SK-N-SH (cell line): ENCODE measurements at regions not wholly inside any gene's neighbourhood (a gene's known extent, or its start where the extent isn't known, plus 50 kb on each side); places are given as distances from the start of the nearest gene placed in this dataset.

ENCODE experiments used
- CTCF ChIA-PET: fragments of 300-600, 350-600 bp; formaldehyde crosslinking; extraction: SDS; loops from one replicate; lab custom pipeline; 2021; lab: Yijun Ruan, JAX
- POLR2A ChIA-PET: fragments of 350-600 bp; sonication (Branson Sonifier 250); formaldehyde crosslinking; extraction: SDS; loops from one replicate; lab custom pipeline; 2020; ENCODE audit warnings: antibody characterized with exemption, inconsistent platforms; lab: Yijun Ruan, JAX
- DNase-seq: peaks from one replicate; pipeline ENCODE4 v3.0.0; 2012
- H2AFZ ChIP-seq: fragments of 200-600 bp; sonication (generic); 2 replicates; pipeline ENCODE4 v1.8.1; 2016; ENCODE audit warnings: antibody characterized with exemption, mild to moderate bottlenecking, low read depth
- H3F3A ChIP-seq: fragments of 200-600 bp; sonication (generic); replicated peaks from 2 replicates; pipeline ENCODE3; 2016; ENCODE audit warnings: antibody characterized with exemption, mild to moderate bottlenecking; ENCODE audit not compliant: insufficient read depth
- H3K27ac ChIP-seq, 2 experiments: fragments of 200-500 bp in 1 of 2; fragments of 200-600 bp in 1 of 2; sonication (Bioruptor generic) in 1 of 2; sonication (generic), shearing (Covaris generic) in 1 of 2; 2 replicates each; pipeline versions ENCODE4 v1.5.1 to v1.6.1; 2014 to 2016; ENCODE audit warnings: low read depth in 2 of 2, inconsistent platforms in 1 of 2, low read length in 1 of 2, mild to moderate bottlenecking in 1 of 2, mixed read lengths in 1 of 2
- H3K27me3 ChIP-seq: fragments of 200-600 bp; sonication (generic), shearing (Covaris generic); 2 replicates; pipeline ENCODE4 v1.6.1; 2016; ENCODE audit warnings: mixed run types; ENCODE audit not compliant: insufficient read depth
- H3K36me3 ChIP-seq, 2 experiments: fragments of 200-500 bp in 1 of 2; fragments of 200-600 bp in 1 of 2; sonication (Bioruptor generic) in 1 of 2; sonication (generic) in 1 of 2; replicated peaks in 1 of 2; 2 replicates each; pipeline versions ENCODE3 to v1.5.1; 2014 to 2016; ENCODE audit warnings: low read length in 1 of 2, mild to moderate bottlenecking in 1 of 2; ENCODE audit not compliant: insufficient read depth in 2 of 2, control insufficient read depth in 1 of 2
- H3K4me1 ChIP-seq, 2 experiments: fragments of 200-500 bp in 1 of 2; fragments of 200-600 bp in 1 of 2; sonication (Bioruptor generic) in 1 of 2; sonication (generic), shearing (Covaris generic) in 1 of 2; 2 replicates each; pipeline versions ENCODE4 v1.5.1 to v1.6.1; 2014 to 2016; ENCODE audit warnings: low read depth in 1 of 2, low read length in 1 of 2, mixed run types in 1 of 2; ENCODE audit not compliant: insufficient read depth in 2 of 2, control insufficient read depth in 1 of 2
- H3K4me2 ChIP-seq: fragments of 200-600 bp; sonication (generic), shearing (Covaris generic); 2 replicates; pipeline ENCODE4 v1.6.1; 2017; ENCODE audit warnings: mixed run types
- H3K4me3 ChIP-seq, 2 experiments: fragments of 200-500 bp in 1 of 2; fragments of 200-600 bp in 1 of 2; sonication (Bioruptor generic) in 1 of 2; sonication (generic), shearing (Covaris generic) in 1 of 2; 2 replicates each; pipeline versions ENCODE4 v1.5.1 to v1.8.1; 2014 to 2016; ENCODE audit warnings: low read depth in 2 of 2, inconsistent platforms in 1 of 2, low read length in 1 of 2, mild to moderate bottlenecking in 1 of 2, mixed read lengths in 1 of 2, moderate library complexity in 1 of 2
- H3K79me2 ChIP-seq: fragments of 200-600 bp; sonication (generic); 2 replicates; pipeline ENCODE4 v1.8.1; 2017; ENCODE audit warnings: mild to moderate bottlenecking; ENCODE audit not compliant: insufficient read depth
- H3K9ac ChIP-seq: fragments of 200-600 bp; sonication (generic); 2 replicates; pipeline ENCODE4 v1.6.1; 2017; ENCODE audit warnings: mixed run types
- H3K9me2 ChIP-seq: fragments of 200-600 bp; sonication (generic); 2 replicates; pipeline ENCODE4 v1.6.1; 2017; ENCODE audit warnings: mixed run types
- H3K9me3 ChIP-seq: fragments of 200-600 bp; sonication (generic); 2 replicates; pipeline ENCODE4 v1.6.1; 2017; ENCODE audit warnings: mixed run types, mild to moderate bottlenecking, moderate library complexity
- H4K20me1 ChIP-seq: fragments of 200-600 bp; sonication (generic); 2 replicates; pipeline ENCODE4 v1.6.1; 2017; ENCODE audit warnings: mild to moderate bottlenecking, mixed run types; ENCODE audit not compliant: insufficient read depth
- CHD2 ChIP-seq: fragments of 150-350 bp; IDR thresholded peaks from 2 replicates; pipeline ENCODE4 v1.6.1; 2018; ENCODE audit warnings: low read length; ENCODE audit not compliant: partially characterized antibody
- CTCF ChIP-seq: fragments of 200-600 bp; sonication (generic); IDR thresholded peaks from 2 replicates; pipeline ENCODE4 v1.6.1; 2017; ENCODE audit warnings: antibody characterized with exemption, mild to moderate bottlenecking, moderate library complexity
- ELF1 ChIP-seq: IDR thresholded peaks from 2 replicates; pipeline ENCODE4 v1.4.0; 2012
- EP300 ChIP-seq, 2 experiments: IDR thresholded peaks; 2 replicates each; pipeline versions ENCODE4 v1.4.0 to v1.6.1; 2012; ENCODE audit warnings: borderline replicate concordance in 1 of 2, low read depth in 1 of 2, low read length in 1 of 2
- FOSL2 ChIP-seq: IDR thresholded peaks from 2 replicates; pipeline ENCODE4 v1.4.0; 2012; ENCODE audit warnings: low read depth, mild to moderate bottlenecking, moderate library complexity, borderline replicate concordance
- JUND ChIP-seq: IDR thresholded peaks from 2 replicates; pipeline ENCODE4 v1.4.0; 2012
- NFIC ChIP-seq: IDR thresholded peaks from 2 replicates; pipeline ENCODE4 v1.4.0; 2012; ENCODE audit warnings: borderline replicate concordance
- NRF1 ChIP-seq: IDR thresholded peaks from 2 replicates; pipeline ENCODE4 v1.6.1; 2012; ENCODE audit warnings: low read depth, mild to moderate bottlenecking, low read length
- PBX3 ChIP-seq: IDR thresholded peaks from 2 replicates; pipeline ENCODE4; 2012
- RAD21 ChIP-seq: IDR thresholded peaks from 2 replicates; pipeline ENCODE4 v1.6.1; 2012; ENCODE audit warnings: mild to moderate bottlenecking, low read length
- SMC3 ChIP-seq: IDR thresholded peaks from 2 replicates; pipeline ENCODE4 v1.6.1; 2012; ENCODE audit warnings: low read depth, low read length, improper control_type of control experiment
- TCF12 ChIP-seq: IDR thresholded peaks from 2 replicates; pipeline ENCODE4 v1.4.0; 2012
- WGBS: methylation state at CpG from one replicate; pipeline ENCODE4 v1.1.6; 2017; ENCODE audit warnings: low lambda C conversion rate; 5-methylcytosine and 5-hydroxymethylcytosine counted together
- TF ChIP-seq, protein P1 (sequence below): IDR thresholded peaks from 2 replicates; pipeline ENCODE4 v1.6.1; 2012; ENCODE audit warnings: mild to moderate bottlenecking, low read depth, low read length, moderate library complexity
- TF ChIP-seq, protein P2 (sequence below): IDR thresholded peaks from 2 replicates; pipeline ENCODE4 v1.4.0; 2012; ENCODE audit warnings: low read depth
- TF ChIP-seq, protein P3 (sequence below): fragments of 150-350 bp; IDR thresholded peaks from 2 replicates; pipeline ENCODE4 v1.6.1; 2017; ENCODE audit warnings: antibody characterized with exemption, low read length, low read depth, borderline replicate concordance

DNA sequence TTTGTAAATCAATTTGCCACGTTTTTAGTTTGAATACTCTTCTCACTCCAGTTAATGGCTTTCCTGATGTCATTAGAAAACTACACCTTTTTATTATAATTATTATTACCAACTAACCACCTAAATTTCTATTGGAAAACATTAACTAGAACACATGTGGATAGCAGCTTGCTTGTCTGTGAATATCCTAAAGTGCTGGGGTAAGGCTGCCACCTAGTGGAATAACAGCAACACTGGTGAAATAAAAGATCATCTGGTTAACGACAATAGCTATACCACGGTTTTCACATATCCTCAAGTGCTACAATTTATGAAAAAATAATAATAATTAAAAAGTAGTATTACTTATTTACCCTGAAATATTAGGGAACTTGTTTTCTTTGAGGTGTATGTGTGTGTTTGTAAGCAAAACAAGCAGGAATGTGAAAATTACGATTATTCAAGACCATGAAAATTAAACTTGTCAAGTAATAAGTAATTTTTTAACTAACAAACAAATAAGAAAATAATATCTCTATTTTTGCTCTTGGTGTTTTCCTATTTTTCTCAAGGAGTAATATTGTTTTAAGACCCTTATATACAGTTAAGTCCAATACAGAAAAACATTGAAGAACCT lies 130.1 kb upstream of the TECRL start:
- Histone ChIP-seq H4K20me1 (no peaks in the 10 kb centered on the region), H3K79me2 (no peaks in the 10 kb centered on the region), H3K27me3 (no peaks in the 10 kb centered on the region), H3K9ac (no peak overlapping the region), H3K4me3 (no peak overlapping the region), H3K9me2 (no peaks in the 10 kb centered on the region), H3K9me3 (no peaks in the 10 kb centered on the region), H2AFZ (no peak overlapping the region), H3K4me1 (no peaks in the 10 kb centered on the region), H3K27ac (no peak overlapping the region), H3K36me3 (no peaks in the 10 kb centered on the region), H3K4me2 (no peak overlapping the region), H3F3A (no peaks in the 10 kb centered on the region)
- ChIA-PET CTCF (interaction anchor here (0.6 to 3.3 kb wide), 44 partner anchors 8 to 1247 kb away, joined by 3 to 35 read pairs (median 4); no protein-coding TSS in a partner anchor), POLR2A (no interaction called here)
- under 1% methylated on average over 4 of the region's 4 CpGs for WGBS
- TF ChIP-seq, protein P1, sequence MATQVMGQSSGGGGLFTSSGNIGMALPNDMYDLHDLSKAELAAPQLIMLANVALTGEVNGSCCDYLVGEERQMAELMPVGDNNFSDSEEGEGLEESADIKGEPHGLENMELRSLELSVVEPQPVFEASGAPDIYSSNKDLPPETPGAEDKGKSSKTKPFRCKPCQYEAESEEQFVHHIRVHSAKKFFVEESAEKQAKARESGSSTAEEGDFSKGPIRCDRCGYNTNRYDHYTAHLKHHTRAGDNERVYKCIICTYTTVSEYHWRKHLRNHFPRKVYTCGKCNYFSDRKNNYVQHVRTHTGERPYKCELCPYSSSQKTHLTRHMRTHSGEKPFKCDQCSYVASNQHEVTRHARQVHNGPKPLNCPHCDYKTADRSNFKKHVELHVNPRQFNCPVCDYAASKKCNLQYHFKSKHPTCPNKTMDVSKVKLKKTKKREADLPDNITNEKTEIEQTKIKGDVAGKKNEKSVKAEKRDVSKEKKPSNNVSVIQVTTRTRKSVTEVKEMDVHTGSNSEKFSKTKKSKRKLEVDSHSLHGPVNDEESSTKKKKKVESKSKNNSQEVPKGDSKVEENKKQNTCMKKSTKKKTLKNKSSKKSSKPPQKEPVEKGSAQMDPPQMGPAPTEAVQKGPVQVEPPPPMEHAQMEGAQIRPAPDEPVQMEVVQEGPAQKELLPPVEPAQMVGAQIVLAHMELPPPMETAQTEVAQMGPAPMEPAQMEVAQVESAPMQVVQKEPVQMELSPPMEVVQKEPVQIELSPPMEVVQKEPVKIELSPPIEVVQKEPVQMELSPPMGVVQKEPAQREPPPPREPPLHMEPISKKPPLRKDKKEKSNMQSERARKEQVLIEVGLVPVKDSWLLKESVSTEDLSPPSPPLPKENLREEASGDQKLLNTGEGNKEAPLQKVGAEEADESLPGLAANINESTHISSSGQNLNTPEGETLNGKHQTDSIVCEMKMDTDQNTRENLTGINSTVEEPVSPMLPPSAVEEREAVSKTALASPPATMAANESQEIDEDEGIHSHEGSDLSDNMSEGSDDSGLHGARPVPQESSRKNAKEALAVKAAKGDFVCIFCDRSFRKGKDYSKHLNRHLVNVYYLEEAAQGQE: no peak
- TF ChIP-seq FOSL2 (no peak), JUND (no peak), PBX3 (no peak), RAD21 (peak; percentile 90), TCF12 (no peak), SMC3 (peak; percentile 54), CTCF (peak; percentile 89), NRF1 (no peak), CHD2 (no peak), EP300 (IDR thresholded peaks at IDR 0.05; ENCODE audit: borderline replicate concordance in 1 of 2, low read depth in 1 of 2, low read length in 1 of 2) (no peak), NFIC (no peak), ELF1 (no peak)
- TF ChIP-seq, protein P2, sequence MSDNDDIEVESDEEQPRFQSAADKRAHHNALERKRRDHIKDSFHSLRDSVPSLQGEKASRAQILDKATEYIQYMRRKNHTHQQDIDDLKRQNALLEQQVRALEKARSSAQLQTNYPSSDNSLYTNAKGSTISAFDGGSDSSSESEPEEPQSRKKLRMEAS: no peak
- TF ChIP-seq, protein P3, sequence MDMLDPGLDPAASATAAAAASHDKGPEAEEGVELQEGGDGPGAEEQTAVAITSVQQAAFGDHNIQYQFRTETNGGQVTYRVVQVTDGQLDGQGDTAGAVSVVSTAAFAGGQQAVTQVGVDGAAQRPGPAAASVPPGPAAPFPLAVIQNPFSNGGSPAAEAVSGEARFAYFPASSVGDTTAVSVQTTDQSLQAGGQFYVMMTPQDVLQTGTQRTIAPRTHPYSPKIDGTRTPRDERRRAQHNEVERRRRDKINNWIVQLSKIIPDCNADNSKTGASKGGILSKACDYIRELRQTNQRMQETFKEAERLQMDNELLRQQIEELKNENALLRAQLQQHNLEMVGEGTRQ: no peak
- DNase-seq: peak; percentile 50
